HG02571 (cell line): ENCODE measurements at regions not wholly inside any gene's neighbourhood (a gene's known extent, or its start where the extent isn't known, plus 50 kb on each side); places are given as distances from the start of the nearest gene placed in this dataset.

ENCODE experiments used
- ATAC-seq: cut with Tn5 transposase; IDR thresholded peaks from one replicate; pipeline ENCODE4 v1.9.1; 2021; ENCODE audit warnings: mild to moderate bottlenecking, moderate library complexity; ENCODE audit not compliant: unreplicated experiment

DNA sequence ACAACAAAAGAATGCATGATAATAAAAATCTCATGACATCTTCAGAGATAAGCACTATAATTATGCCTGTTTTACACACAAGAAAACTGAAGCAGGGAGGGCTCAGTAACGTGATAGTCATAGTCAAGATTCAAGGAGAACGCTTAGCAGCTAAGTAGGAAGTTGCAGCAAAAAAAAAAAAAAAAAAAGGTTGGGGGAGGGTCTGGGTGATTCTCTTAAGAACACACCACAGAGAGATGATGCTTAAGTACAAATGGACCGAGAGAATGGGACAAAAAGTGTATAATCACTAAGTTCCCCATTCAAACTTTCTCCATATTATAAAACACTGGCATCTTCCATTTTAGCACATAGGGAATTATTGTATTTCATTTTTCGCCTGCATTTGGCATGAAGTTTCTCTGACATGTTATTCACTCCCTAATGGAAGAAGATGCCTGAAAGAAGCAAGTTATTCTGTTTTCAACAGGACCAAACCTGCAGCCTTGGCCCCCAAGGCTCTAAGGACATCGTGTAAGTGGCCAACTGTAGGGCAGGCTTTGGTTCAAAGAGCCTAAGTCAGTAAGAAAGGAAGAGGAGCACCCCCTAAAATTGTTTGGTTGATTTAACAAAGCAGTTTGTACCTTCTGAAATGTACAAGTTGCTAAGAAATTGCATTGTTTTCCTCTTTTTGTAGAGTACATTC lies 142.9 kb upstream of the TMPO start:
- no peak for ATAC-seq

DNA sequence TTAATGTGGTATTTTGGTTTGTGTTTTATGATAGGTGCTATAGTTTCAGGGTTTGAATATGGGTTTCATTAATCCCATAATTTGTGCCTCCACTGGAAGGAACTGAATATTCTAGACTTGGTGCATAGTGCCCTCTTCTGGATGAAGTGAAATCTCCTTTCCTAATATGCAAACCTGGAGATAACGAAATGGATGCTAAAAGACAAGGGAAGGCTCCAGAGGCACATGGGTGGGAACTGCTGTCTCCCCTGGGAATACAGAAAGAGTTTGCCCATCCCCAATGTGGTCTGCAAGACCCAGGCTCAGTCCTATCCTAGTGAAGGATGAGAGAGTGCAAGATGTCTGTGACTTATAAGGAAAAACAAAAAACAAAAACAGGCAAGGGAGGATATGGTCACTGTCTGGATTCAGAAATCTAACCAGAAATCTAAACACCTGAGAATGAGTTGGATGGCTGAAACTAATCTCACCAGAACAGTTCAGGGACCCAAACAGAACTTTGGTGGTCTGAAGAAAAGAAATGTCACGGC lies 142.3 kb upstream of the TMPO start:
- no peak for ATAC-seq

DNA sequence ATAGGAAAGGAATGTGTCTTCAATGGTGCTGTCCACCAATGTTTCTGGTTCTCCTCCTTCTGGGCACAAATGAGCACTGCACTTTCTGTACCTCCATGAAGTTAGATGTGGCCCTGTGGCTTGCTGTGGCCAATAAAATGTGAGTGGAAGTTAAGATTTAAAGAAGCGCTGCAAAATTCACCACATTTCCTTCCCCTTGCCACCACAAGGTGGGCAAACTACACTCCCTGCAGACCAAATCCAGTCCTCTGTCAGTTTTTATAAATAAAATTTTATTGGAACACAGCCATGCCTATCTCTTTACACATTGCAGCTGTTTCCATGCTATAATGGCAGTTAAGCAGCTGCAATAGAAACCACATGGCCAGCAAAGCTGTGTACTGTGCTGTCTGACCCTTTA lies 141.4 kb upstream of the TMPO start:
- no peak for ATAC-seq

DNA sequence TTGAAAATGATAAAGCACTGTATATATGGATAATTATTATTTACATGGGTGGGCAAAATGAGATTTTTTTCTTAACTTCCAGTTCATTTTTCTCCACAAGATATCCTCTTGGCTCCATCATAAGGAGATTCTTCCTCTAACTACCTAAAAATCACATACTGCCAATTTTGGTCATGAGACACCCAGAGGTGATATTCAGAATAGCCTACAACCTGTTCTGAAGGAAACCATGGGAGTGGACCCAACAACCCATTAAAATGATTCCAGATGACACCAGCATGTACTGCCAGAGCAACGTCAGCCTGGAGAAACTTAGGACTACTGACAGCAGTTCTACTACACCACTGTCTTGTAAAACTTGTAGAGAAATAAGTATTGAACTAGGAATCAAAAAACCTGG lies 136.3 kb upstream of the TMPO start:
- ATAC-seq: no peak

DNA sequence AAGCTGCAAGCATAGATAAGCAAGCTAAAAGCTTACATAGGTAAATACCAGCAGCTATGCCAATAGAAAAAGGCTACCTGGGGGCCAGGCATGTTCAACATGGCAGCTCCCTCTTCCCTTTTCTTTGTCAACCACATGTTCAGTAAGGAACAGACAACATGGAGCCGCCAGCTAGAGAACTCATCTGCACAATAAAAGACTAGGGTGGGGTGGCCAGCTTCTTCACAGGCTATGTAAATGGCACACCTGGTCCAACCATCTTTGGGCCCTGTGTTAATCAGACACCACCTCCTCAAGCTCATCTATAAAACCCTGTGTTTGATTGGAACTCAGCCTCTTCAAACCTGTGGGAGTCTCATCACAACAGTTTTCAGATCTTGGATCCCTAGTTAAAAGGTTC lies 129.7 kb upstream of the TMPO start:
- no peak for ATAC-seq

DNA sequence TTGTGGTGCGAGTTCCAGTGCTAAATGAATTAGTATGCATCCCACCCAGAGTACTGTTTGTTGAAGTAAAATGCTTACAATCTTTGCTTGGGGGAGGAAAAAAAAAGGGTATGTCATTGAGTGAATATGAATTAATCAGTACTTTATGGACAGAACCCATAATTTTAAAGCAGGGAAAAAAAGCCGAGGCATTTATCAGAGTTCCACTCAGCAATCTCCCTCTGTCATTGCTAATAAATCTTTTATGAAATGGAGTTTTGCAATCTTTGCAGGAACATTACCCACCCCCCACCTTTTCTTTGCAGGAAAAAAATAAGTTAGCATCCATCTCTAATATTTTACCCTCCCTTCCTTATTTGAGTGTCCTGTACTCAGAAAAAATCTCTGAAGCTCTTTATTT lies 127.9 kb upstream of the TMPO start:
- ATAC-seq: no peak

DNA sequence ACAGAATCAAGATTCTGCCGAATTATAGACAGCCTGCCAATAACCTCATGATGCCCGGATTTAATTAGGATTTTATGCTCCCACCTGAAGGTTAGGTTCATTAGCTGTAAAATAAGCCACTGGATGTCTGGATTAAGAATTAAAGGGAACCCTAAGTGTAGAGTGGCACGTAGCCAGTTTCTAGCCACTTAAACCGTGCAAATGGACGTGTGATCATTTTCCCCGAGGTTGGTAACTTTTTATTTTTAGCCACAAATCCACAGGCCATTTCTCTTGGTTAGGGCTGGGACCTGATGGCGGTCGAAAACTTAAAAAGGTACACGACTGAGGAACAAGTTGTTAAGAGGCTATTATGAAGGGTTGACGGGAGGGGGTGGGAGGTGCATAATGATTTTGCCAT lies 127.3 kb upstream of the TMPO start:
- ATAC-seq: no peak

DNA sequence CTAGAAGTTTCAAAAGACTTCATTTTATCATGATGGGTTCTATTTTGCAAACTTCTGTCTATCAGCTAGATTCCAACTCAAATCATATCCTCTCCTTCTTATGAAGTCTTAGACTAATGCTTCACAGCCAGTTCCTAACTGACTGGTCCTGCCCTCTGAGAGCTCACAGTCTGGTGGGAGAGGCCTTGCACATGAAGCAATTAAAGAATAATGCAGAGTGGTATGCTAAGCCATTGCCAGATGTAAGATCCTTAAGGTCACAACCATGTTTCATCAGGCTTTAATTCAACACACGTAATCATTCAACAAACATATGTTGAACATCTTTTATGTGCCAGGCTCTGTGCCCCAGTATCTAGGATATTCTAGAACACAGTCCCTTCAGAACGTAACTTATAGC lies 125.8 kb upstream of the TMPO start:
- ATAC-seq: no peak

DNA sequence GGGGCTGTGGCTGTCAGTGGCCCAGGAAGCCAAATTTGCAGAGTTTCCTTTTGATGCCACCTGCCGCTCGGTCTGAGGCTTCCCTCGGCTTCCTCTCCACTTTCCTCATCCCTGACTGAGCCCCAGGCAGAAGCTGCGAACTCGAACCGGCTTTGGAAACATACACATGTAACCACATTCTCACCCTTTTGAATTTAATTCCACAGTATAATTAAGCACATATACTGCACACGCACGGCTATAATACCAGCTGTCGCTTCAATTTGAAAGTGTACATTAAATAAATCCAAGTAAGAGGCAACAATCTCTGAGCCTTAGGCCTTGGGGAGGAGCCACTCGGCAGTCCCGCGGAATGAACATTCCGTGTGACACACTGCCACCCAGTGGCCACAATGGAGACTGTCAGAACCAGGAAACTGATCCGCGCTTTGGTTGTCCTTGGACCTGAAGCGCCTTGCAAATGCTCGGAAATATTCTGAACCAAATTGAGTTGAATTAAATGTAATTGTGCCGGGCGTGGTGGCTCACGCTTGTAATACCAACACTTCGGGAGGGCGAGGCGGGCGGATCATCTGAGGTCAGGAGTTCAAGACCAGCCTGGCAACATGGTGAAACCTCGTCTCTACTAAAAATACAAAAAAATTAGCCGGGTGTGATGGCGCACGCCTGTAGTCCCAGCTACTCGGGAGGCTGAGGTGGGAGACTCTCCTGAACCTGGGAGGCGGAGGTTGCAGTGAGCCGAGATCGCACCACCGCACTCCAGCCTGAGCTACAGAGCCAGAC lies 117.9 kb upstream of the TMPO start:
- peak; percentile 92 for ATAC-seq

DNA sequence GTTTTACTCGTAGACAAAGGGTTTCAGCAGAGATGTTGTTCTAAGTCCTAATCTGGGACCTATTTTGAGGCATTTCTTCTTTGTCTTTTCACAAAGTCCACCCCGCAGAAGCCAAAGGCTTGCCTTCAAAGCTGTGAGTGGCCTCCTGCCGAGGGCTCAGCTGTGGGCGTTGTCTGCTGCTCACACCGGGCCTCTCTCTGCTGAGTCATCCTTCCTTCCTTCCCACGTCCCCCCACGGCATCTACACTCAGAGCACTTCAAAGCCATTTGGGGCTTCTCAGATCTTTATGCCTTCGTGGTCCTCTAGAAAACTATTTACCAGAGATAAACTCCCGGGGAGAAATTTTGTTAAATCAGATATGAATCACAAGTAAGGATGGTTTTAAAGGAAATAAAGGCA lies 115.9 kb upstream of the TMPO start:
- ATAC-seq: peak; percentile 48

DNA sequence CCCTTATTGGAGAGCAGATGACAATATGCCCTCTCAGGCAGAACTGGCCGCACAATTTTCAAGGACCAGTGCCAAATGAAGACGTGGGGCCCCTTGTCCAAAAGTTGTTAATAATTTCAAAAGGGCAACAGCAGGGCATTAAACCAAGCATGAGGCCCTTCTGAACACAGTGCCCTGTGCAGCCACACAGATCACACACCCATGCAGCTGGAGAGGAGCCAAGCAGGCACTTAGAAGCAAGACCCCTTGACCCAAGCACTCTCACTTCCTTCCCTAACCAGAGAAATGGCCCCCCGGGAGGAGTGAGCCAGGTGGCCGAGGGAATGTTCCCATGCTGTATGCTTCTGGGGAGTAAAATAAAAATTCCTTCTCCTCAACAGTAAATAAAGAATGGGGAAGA lies 114.0 kb upstream of the TMPO start:
- no peak for ATAC-seq

DNA sequence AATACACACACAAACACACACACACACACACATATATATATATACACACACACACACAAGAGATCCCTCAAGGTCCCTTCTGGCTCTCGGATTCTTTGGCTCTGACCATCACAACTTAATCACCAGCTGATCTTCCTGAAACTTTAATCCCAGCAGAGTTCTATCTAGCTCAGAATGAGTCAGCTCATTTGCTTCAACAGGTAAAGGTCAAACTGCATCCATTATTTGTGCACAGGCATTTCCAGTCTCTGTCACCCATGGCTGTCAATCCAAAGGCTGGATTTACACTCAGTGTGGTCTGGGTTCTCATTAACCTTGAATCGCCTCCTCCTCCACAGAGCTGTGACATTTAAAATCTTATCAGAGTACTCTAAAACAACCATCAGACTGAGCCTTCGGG lies 113.3 kb upstream of the TMPO start:
- no peak for ATAC-seq

DNA sequence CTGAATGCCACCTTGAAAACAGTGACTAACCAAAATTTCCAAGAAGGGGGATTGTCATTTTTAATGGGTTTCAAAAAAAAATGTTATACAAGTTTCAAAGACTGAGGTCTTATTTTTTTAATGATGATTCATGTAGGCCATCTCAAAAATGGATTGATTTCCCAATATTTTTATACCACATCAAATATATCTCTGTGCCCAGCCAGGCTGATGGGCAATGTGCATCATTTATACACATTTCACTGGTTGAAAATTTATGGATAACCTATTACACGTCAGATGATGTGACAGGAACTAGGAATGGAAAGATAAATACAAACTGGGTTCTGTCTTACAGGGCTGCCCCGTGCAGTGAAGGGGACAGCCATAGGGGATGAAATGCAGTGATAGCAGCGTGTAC lies 112.7 kb upstream of the TMPO start:
- ATAC-seq: no peak

DNA sequence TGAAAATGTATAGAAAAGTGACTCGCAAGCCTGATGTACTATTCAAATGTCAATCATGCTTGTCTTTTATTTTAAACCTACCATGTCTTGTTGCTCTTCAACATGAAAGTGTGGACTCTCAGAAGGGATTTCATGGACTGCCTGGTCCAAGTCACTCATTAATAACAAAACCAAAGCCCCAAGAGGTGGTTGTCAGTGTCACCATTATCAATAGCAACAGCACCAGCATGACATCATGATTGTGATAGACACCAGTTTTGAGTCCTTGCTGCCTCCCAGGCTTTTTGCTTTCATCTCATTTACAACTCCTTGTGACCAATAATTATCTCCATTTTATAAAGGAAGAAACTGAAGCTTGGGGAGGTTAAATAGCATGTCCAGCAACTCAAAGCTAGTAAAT lies 112.0 kb upstream of the TMPO start:
- ATAC-seq: no peak

DNA sequence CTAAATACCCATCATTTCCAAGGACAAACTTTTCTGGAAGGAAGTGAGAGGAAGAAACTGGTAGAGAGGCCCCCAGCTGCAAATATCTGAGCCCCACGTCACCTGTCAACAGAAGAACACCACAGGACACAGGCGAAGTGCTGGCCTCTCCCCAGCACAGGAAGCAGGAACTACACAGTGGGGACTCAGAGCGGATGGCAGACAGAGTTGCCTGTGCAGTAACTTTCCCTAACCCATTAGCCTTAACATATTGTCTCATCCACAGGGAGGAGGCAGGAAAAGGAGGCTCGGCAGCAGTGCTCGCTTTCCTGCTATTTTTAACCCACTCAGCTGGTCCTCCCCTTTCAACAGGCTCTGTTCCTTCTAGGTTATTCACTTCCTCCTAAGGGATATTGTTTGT lies 111.5 kb upstream of the TMPO start:
- ATAC-seq: no peak

DNA sequence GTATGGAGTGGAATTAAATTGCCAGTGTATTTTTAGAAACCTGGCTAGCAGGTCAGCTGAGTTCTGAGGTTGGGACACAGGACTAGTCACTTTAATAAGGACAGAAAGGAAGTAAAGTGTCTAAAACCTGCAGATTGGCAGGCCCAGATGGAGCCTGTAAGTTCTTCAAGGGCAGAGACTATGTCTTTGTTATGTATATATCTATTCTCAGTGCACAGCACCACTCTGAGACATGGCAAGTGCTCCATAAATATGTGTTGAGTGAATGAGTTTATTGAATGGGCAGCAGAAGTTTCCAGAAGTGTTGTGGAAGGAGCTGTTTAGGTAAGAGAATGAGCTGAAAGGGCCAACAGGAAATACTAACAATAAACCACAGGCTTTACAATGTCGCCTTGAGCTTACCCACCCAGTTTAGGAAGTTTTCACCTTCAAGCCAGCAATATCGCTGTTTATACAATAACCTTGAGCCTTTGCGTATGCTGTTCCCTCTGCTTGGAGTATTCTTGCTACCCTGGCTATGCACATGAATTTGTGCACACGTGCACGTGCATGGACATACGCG lies 109.5 kb upstream of the TMPO start:
- ATAC-seq: no peak

DNA sequence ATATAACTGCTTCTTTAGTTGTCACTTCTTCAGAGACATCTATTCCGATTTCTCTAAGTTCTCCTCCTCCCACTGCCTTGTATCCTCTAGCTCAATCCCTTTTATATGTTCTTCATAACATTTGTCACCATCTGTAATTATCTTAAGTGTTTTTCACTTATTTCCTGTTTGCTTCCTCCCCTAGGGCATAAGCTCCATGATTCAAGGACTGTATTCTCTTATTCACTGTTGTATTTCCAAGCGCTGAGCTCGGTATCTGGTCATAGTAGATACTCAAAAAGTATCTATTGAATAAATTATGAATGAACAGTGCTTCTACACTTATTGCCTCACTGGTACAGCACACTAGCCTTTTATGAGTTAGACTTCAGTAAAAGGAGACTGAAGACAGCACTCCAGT lies 109.0 kb upstream of the TMPO start:
- ATAC-seq: no peak

DNA sequence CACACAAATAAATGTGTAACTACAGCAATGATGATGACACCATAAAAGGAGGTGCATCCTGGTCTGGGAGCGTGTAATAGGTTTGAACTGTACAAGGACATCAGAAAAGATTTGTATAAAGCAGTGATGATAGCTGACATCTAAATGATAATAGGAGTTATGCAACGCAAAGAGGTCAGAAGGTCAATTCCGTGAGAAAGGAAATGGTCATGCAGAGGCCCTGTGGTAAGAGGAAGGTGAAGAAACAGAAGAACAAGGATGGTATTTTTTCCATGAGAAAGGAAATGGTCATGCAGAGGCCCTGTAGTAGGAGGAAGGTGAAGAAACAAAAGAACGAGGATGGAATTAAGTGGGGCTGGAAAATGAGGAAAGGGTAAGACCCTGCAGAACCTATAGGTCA lies 106.7 kb upstream of the TMPO start:
- no peak for ATAC-seq

DNA sequence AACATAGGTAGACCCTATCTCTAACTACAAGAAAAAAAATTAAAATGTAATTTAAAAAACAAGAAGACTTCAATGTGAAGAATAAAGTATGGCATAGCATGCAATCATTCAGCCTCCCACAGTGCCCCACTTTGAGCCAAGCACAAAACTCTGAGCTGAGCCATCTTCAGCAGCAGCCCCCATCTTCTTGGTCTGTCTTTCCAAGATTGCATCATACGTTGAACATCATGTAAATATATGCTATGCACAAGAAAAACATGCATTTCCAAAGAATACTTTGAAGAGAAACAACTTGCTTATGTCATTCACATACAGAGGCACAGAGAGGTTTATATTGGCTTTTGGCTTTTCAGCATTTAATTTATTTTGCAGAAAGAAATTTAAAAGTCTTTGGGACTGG lies 105.8 kb upstream of the TMPO start:
- ATAC-seq: no peak

DNA sequence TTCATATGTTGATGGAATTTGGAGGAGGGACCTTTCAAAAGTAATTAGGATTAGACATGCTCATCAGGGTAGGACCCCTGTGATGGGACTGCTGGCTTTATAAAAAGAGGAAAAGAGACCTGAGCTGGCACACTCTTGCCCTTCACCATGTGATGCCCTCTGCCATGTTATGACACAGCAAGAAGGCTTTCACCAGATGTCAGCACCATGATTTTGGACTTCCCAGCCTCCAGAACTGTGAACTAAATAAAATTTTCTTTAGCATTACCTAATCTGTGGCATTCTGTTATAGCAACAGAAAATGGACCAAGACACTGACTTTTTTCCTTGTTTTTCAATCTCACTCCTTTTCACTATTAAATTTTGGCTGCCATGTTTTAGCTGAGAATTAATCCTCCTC lies 105.0 kb upstream of the TMPO start:
- no peak for ATAC-seq

DNA sequence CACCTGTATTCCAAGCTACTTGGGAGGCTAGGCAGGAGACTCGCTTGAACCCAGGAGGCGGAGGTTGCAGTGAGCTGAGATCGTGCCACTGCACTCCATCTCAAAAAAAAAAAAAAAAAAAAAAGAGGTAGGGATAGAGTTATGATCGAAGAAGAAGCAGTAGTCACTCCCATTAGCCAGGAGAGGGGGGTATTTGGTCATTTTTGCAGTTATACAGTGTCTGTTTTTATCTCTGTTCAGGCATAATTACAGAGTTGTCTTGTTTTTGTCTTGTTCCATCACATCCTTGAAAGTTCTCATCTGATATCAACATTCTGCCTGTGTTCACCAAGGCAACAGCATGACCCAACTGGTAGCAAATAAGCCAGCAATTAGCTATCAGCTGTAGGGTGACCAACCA lies 98.5 kb upstream of the TMPO start:
- no peak for ATAC-seq

DNA sequence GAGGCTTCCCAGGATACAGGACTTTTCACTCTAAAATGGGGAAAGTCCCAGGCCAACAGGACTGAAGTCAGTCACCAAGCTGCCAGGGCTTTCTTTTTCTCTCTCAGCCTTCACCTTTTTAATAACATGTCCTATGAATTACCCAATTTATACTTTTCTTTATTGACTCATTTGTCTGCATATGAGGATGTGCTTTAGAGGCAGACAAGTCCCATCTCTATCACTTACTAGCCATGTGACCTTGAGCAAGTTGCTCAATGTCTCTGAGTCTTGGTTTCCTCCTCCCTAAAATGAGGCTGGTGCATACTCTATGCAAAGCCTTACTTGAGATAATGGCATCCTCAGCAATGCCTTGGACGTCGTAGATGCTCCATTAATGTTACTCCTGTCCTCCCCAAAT lies 98.1 kb upstream of the TMPO start:
- no peak for ATAC-seq
